ENCODE measurements at regions not wholly inside any gene's neighbourhood (a gene's known extent, or its start where the extent isn't known, plus 50 kb on each side); places are given as distances from the start of the nearest gene placed in this dataset.

DNA sequence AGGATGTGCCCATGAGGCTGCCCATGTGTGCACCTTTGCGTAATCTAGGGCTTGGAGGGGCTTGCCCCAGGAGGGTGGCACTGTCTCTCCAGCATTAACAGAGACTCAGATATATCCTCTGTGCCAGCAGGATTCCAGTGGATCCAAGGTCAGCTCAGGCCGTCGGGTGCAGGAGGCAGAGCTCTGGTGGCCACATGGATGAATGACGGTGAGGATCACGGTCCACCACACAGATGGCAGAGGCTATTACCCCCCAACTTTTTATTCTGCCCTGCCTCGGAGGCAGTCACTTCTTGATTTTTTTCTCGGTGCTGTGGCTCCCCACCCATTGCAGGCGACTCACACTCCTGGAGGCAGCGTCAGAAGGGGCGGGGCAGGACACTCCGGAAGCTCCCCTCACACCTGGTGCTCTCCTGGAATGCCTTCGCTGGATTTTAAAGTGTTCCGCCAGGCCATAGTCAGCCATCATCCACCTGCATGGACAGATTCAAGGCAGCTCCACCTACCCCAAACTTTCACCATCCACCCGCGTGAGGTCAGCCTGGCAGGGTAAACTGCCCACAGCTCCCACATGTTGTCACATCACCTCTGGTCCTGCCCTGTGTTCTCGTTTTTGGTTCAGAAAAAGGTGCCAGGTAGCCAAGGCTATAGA lies 602.9 kb upstream of the RAB6C start:
- H3K9me3 ChIP-seq (ENCODE audit: control insufficient read depth, insufficient read depth, low read length) = peaks cover 68% of the 10 kb centered on the region
- POLR2A ChIA-PET = no interaction called here
- no peak for DNase-seq (ENCODE audit: low read depth, low spot score)
- TF ChIP-seq, protein P1, sequence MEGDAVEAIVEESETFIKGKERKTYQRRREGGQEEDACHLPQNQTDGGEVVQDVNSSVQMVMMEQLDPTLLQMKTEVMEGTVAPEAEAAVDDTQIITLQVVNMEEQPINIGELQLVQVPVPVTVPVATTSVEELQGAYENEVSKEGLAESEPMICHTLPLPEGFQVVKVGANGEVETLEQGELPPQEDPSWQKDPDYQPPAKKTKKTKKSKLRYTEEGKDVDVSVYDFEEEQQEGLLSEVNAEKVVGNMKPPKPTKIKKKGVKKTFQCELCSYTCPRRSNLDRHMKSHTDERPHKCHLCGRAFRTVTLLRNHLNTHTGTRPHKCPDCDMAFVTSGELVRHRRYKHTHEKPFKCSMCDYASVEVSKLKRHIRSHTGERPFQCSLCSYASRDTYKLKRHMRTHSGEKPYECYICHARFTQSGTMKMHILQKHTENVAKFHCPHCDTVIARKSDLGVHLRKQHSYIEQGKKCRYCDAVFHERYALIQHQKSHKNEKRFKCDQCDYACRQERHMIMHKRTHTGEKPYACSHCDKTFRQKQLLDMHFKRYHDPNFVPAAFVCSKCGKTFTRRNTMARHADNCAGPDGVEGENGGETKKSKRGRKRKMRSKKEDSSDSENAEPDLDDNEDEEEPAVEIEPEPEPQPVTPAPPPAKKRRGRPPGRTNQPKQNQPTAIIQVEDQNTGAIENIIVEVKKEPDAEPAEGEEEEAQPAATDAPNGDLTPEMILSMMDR (IDR thresholded peaks at IDR 0.05; ENCODE audit: low read depth, low read length) = no peak
- no peaks in the 10 kb centered on the region for H3K27me3 ChIP-seq (ENCODE audit: control insufficient read depth, insufficient read depth, low read length)
- CTCF ChIA-PET = no interaction called here
- no peak overlapping the region for H3K4me3 ChIP-seq (ENCODE audit: low read depth, low read length)
- no peak overlapping the region for H3K27ac ChIP-seq (ENCODE audit: low read depth, low read length)

DNA sequence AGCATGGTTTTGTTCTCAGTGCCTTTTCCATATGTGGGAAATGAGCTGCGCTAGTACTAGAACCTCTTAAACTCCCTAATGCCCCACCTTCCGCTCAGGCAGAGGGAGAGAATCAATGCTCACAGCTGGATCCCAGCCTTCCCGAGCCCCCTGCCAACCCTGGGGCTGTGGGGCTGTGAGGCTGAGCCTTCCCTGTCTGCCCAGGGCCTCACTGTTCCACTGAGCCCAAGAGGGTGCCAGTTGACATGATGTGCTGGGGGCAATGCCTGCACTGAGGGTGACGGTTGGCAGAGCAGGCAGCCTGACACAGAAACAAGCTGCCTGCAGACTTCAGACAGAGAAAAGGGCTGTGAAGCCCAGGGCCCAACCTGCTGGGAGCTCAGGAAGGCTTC lies 602.4 kb upstream of the RAB6C start:
- ChIA-PET POLR2A (no interaction called here), CTCF (no interaction called here)
- no peak overlapping the region for H3K27ac ChIP-seq (ENCODE audit: low read depth, low read length)
- no peak for DNase-seq (ENCODE audit: low read depth, low spot score)
- TF ChIP-seq, protein P1 (IDR thresholded peaks at IDR 0.05; ENCODE audit: low read depth, low read length) = no peak
- H3K27me3 ChIP-seq (ENCODE audit: control insufficient read depth, insufficient read depth, low read length) = no peaks in the 10 kb centered on the region
- no peak overlapping the region for H3K4me3 ChIP-seq (ENCODE audit: low read depth, low read length)
- peaks cover 65% of the 10 kb centered on the region for H3K9me3 ChIP-seq (ENCODE audit: control insufficient read depth, insufficient read depth, low read length)

DNA sequence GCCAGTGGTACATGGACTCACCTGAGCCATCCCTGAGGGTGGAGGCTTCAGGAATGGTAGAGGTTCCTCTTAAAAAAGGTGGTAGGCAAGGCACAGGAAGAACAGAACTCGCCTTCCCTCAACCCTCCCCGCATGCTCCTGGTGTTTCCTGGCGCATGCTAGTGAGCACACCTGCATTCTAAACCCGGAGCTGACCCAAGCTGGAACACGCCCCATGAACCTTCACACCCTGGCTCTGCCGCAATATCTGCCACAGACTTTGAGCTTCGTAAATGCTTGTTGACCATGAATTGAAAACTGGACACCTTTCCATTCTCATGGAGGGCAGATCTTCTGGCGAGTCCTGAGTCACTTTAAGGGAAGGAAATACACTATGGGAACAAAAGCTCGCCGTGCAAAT lies 601.3 kb upstream of the RAB6C start:
- no peaks in the 10 kb centered on the region for H3K27me3 ChIP-seq (ENCODE audit: control insufficient read depth, insufficient read depth, low read length)
- ChIA-PET POLR2A (no interaction called here), CTCF (no interaction called here)
- H3K4me3 ChIP-seq (ENCODE audit: low read depth, low read length) = no peak overlapping the region
- no peak overlapping the region for H3K27ac ChIP-seq (ENCODE audit: low read depth, low read length)
- TF ChIP-seq, protein P1 (IDR thresholded peaks at IDR 0.05; ENCODE audit: low read depth, low read length) = no peak
- peaks cover 56% of the 10 kb centered on the region for H3K9me3 ChIP-seq (ENCODE audit: control insufficient read depth, insufficient read depth, low read length)
- DNase-seq (ENCODE audit: low read depth, low spot score) = no peak

DNA sequence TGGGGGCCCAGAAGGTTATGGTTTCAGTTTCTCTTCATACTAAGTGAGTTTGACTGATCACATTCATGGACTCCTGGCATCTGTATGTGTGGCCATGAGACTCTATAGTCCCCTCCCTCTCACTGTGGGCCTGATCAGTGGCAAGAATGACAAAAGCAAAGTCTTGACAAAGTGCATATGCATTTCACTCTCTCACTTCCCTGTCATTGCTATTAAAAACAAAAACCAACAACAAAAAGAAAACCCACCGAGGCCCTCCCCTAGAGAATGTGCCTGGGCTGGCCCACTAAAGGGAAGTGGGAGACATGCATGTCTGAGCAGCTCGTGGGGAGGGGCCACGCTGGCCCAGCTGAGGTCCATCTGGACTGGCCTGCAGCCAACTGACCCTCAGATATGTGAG lies 600.1 kb upstream of the RAB6C start:
- CTCF ChIA-PET = no interaction called here
- Histone ChIP-seq H3K27me3 (ENCODE audit: control insufficient read depth, insufficient read depth, low read length) (no peaks in the 10 kb centered on the region), H3K4me3 (ENCODE audit: low read depth, low read length) (no peak overlapping the region), H3K27ac (ENCODE audit: low read depth, low read length) (no peak overlapping the region), H3K9me3 (ENCODE audit: control insufficient read depth, insufficient read depth, low read length) (peaks cover 44% of the 10 kb centered on the region)
- no peak for DNase-seq (ENCODE audit: low read depth, low spot score)
- POLR2A ChIA-PET = no interaction called here
- TF ChIP-seq, protein P1 (IDR thresholded peaks at IDR 0.05; ENCODE audit: low read depth, low read length) = no peak

DNA sequence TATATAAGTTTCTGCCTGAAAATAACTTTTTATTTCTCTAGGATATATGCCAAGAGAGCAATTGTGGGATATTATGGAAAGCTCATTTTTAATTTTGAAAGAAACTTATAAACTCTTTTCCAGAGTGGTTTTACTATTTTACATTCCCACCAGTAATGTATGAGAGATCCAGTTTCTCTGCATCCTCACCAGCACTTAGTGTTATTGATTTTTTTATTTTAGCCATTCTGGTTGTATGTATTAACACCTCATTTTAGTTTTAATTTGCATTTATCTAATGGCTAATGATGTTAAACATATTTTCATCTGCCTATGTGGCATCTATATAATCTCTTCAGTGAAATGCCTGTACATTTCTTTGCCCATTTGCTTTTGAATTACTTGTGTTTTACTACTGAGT lies 597.7 kb upstream of the RAB6C start:
- ChIA-PET POLR2A (no interaction called here), CTCF (no interaction called here)
- TF ChIP-seq, protein P1 (IDR thresholded peaks at IDR 0.05; ENCODE audit: low read depth, low read length) = no peak
- no peak overlapping the region for H3K4me3 ChIP-seq (ENCODE audit: low read depth, low read length)
- no peak for DNase-seq (ENCODE audit: low read depth, low spot score)
- peaks cover 21% of the 10 kb centered on the region for H3K9me3 ChIP-seq (ENCODE audit: control insufficient read depth, insufficient read depth, low read length)
- H3K27ac ChIP-seq (ENCODE audit: low read depth, low read length) = no peak overlapping the region
- H3K27me3 ChIP-seq (ENCODE audit: control insufficient read depth, insufficient read depth, low read length) = no peaks in the 10 kb centered on the region

Measured in AG04450 (cell line).